HG03571 (cell line): ENCODE measurements at regions not wholly inside any gene's neighbourhood (a gene's known extent, or its start where the extent isn't known, plus 50 kb on each side); places are given as distances from the start of the nearest gene placed in this dataset.
"Not testable (repeated sequence)": the region's sequence is repeated elsewhere in the genome, so short reads cannot be mapped to it uniquely, and the experiment has no call there.

Source experiments
- ATAC-seq: cut with Tn5 transposase; IDR thresholded peaks from one replicate; pipeline ENCODE4 v1.9.1; 2021; ENCODE audit not compliant: unreplicated experiment

GRCh38 chr7:124177891-124178290, 145.0 kb upstream of the TMEM229A start:
- ATAC-seq = no peak

- not testable (repeated sequence) for ATAC-seq
Observed at GRCh38 chr7:124171812-124172211, 138.9 kb upstream of the TMEM229A start.

GRCh38 chr7:124171068-124171467, 138.2 kb upstream of the TMEM229A start:
- no peak for ATAC-seq

GRCh38 chr7:124168616-124169015, 135.7 kb upstream of the TMEM229A start:
- no peak for ATAC-seq

- no peak for ATAC-seq
Observed at GRCh38 chr7:124162667-124163066, 129.8 kb upstream of the TMEM229A start.

- no peak for ATAC-seq
Observed at GRCh38 chr7:124155432-124156022, 122.7 kb upstream of the TMEM229A start.

- no peak for ATAC-seq
Observed at GRCh38 chr7:124152859-124153692, 120.2 kb upstream of the TMEM229A start.

- no peak for ATAC-seq
Observed at GRCh38 chr7:124137664-124138063, 104.8 kb upstream of the TMEM229A start.

GRCh38 chr7:124124201-124124600, 91.3 kb upstream of the TMEM229A start:
- ATAC-seq = no peak

- no peak for ATAC-seq
Observed at GRCh38 chr7:124120911-124121310, 88.0 kb upstream of the TMEM229A start.

GRCh38 chr7:124113045-124113444, 80.2 kb upstream of the TMEM229A start:
- no peak for ATAC-seq

GRCh38 chr7:124106575-124106974, 73.7 kb upstream of the TMEM229A start:
- no peak for ATAC-seq

GRCh38 chr7:124101173-124101768, 68.4 kb upstream of the TMEM229A start:
- no peak for ATAC-seq

- ATAC-seq = no peak
Observed at GRCh38 chr7:124100190-124100589, 67.3 kb upstream of the TMEM229A start.

GRCh38 chr7:124099585-124099984, 66.7 kb upstream of the TMEM229A start:
- not testable (repeated sequence) for ATAC-seq

- ATAC-seq = no peak
Observed at GRCh38 chr7:124089621-124090020, 56.8 kb upstream of the TMEM229A start.

- ATAC-seq = no peak
Observed at GRCh38 chr7:124088590-124088989, 55.7 kb upstream of the TMEM229A start.

- ATAC-seq = no peak
Observed at GRCh38 chr7:124086843-124087242, 54.0 kb upstream of the TMEM229A start.

GRCh38 chr7:124085179-124085578, 52.3 kb upstream of the TMEM229A start:
- ATAC-seq = no peak

GRCh38 chr7:124084024-124084423, 51.2 kb upstream of the TMEM229A start:
- no peak for ATAC-seq
